PFSK-1 (cell line): ENCODE measurements at regions not wholly inside any gene's neighbourhood (a gene's known extent, or its start where the extent isn't known, plus 50 kb on each side); places are given as distances from the start of the nearest gene placed in this dataset.

ENCODE experiments used
- FOXP2 ChIP-seq: optimal IDR thresholded peaks from 2 replicates; pipeline ENCODE3; 2011; ENCODE audit warnings: borderline replicate concordance, control low read depth, inconsistent platforms; ENCODE audit not compliant: insufficient read depth; ENCODE audit errors: extremely low read length, extremely low read depth
- POLR2AphosphoS5 ChIP-seq: IDR thresholded peaks from 2 replicates; pipeline ENCODE4 v1.6.1; 2012; ENCODE audit warnings: low read depth, mild to moderate bottlenecking, control low read depth, low read length, moderate library complexity
- REST ChIP-seq, 2 experiments: IDR thresholded peaks; 2 replicates each; pipeline versions ENCODE4 v1.6.1 to v1.8.0; 2011 to 2012; ENCODE audit warnings: low read depth in 2 of 2, low read length in 2 of 2, control low read depth in 1 of 2, inconsistent platforms in 1 of 2, mild to moderate bottlenecking in 1 of 2, moderate library complexity in 1 of 2; ENCODE audit not compliant: insufficient read depth in 1 of 2
- SIN3A ChIP-seq: IDR thresholded peaks from 2 replicates; pipeline ENCODE4 v1.6.1; 2012; ENCODE audit warnings: mild to moderate bottlenecking, low read length, moderate library complexity, borderline replicate concordance; ENCODE audit not compliant: insufficient read depth
- TAF1 ChIP-seq: IDR thresholded peaks from 2 replicates; pipeline ENCODE4 v1.6.1; 2012; ENCODE audit warnings: low read length, control low read depth, borderline replicate concordance; ENCODE audit not compliant: insufficient read depth

GRCh38 chr1:70537788-70538187 lies 126.7 kb downstream of the CTH start:
- no peak for TF ChIP-seq POLR2AphosphoS5
- no peak for TF ChIP-seq REST (IDR thresholded peaks at IDR 0.05; ENCODE audit: insufficient read depth in 1 of 2, low read depth in 2 of 2, low read length in 2 of 2)
- no peak for TF ChIP-seq TAF1
- no peak for TF ChIP-seq SIN3A
- no peak for TF ChIP-seq FOXP2

- TF ChIP-seq FOXP2 = no peak
- no peak for TF ChIP-seq SIN3A
- no peak for TF ChIP-seq POLR2AphosphoS5
- no peak for TF ChIP-seq REST (IDR thresholded peaks at IDR 0.05; ENCODE audit: insufficient read depth in 1 of 2, low read depth in 2 of 2, low read length in 2 of 2)
- TF ChIP-seq TAF1 = no peak
Observed at GRCh38 chr1:70542030-70542429, 131.0 kb downstream of the CTH start.

- no peak for TF ChIP-seq REST (IDR thresholded peaks at IDR 0.05; ENCODE audit: insufficient read depth in 1 of 2, low read depth in 2 of 2, low read length in 2 of 2)
- TF ChIP-seq SIN3A = no peak
- TF ChIP-seq POLR2AphosphoS5 = no peak
- TF ChIP-seq FOXP2 = no peak
- TF ChIP-seq TAF1 = no peak
Observed at GRCh38 chr1:70542856-70543255, 131.8 kb downstream of the CTH start.

- TF ChIP-seq FOXP2 (no peak), SIN3A (no peak), TAF1 (no peak), REST (IDR thresholded peaks at IDR 0.05; ENCODE audit: insufficient read depth in 1 of 2, low read depth in 2 of 2, low read length in 2 of 2) (no peak)
Observed at GRCh38 chr1:70546726-70547125, 135.7 kb downstream of the CTH start.
